ENCODE measurements at regions not wholly inside any gene's neighbourhood (a gene's known extent, or its start where the extent isn't known, plus 50 kb on each side); places are given as distances from the start of the nearest gene placed in this dataset.

DNA sequence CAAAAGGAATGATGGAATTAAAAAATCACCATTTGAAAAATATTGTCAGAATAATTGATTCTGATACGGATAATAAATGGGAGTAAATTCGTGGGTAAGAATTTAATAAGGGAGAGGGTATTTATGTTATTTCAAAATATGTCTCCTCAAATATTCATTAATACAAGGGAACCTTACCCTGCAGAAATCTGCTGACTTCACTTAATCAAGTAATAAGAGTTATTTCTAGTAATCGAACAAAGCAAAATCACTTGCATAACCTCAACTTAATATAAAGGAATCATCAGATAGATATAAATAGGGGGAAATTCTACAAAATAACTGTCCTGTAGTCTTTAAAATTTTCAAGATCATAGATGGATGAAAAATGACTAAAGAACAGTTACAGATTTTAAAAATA is 1164.7 kb upstream of the GJE1 start:
- peaks cover 19% of the 10 kb centered on the region for H3K9me3 Mint-ChIP-seq
- peaks cover 22% of the 10 kb centered on the region for H3K4me1 Mint-ChIP-seq (ENCODE audit: low read depth)
- peaks cover 21% of the 10 kb centered on the region for H3K36me3 Mint-ChIP-seq (ENCODE audit: low read depth)
- TF ChIP-seq, protein P1, sequence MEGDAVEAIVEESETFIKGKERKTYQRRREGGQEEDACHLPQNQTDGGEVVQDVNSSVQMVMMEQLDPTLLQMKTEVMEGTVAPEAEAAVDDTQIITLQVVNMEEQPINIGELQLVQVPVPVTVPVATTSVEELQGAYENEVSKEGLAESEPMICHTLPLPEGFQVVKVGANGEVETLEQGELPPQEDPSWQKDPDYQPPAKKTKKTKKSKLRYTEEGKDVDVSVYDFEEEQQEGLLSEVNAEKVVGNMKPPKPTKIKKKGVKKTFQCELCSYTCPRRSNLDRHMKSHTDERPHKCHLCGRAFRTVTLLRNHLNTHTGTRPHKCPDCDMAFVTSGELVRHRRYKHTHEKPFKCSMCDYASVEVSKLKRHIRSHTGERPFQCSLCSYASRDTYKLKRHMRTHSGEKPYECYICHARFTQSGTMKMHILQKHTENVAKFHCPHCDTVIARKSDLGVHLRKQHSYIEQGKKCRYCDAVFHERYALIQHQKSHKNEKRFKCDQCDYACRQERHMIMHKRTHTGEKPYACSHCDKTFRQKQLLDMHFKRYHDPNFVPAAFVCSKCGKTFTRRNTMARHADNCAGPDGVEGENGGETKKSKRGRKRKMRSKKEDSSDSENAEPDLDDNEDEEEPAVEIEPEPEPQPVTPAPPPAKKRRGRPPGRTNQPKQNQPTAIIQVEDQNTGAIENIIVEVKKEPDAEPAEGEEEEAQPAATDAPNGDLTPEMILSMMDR (IDR thresholded peaks at IDR 0.05): no peak
- H3K27me3 Mint-ChIP-seq (ENCODE audit: insufficient read depth): no peaks in the 10 kb centered on the region
- no peak overlapping the region for H3K27ac Mint-ChIP-seq
- no peak for DNase-seq
- H3K4me3 Mint-ChIP-seq: no peak overlapping the region

DNA sequence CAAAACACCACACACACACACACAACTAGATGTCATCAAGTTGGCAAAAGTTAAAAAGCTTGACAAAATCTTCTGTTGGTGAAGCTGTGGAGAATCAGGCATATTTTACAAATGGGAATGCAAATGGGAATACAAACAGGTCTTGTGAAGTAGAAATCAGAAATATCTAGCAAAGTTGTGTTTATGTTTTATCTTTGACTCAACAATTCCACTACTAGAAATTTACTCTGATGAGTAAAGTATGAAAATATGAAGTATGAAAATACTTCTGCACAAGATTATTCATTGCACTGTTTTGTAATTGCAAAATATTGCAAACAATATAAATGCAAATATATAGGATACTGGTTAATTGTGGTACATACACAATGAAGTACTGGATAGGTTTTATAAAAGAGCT is 1166.0 kb upstream of the GJE1 start:
- H3K4me1 Mint-ChIP-seq (ENCODE audit: low read depth): peaks cover 22% of the 10 kb centered on the region

DNA sequence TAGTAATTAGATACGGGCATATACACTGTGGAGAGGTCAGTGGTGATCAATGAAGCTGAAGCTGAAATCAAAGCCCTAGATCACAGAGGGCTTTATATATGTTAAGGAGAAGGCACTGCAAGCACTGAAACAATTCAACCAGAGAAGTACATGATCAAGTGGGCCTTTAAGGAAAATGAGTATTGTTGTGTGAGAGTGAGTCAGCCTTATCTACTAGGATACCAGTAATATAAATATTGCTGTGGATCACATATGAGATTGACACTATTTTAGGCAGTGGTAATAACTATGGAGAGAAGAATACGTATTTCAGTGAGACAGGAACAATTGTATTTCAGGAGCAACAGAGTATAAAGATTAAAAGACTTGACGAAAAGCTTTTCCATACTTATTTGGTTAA is 1172.2 kb upstream of the GJE1 start:
- TF ChIP-seq, protein P1 (IDR thresholded peaks at IDR 0.05): no peak
- no peak for DNase-seq
- Mint-ChIP-seq H3K9me3 (no peaks in the 10 kb centered on the region), H3K27me3 (ENCODE audit: insufficient read depth) (no peaks in the 10 kb centered on the region), H3K27ac (no peak overlapping the region), H3K4me3 (no peak overlapping the region), H3K4me1 (ENCODE audit: low read depth) (peaks cover 24% of the 10 kb centered on the region), H3K36me3 (ENCODE audit: low read depth) (no peaks in the 10 kb centered on the region)

More for the DNA sequence above, 1166.0 kb upstream of the GJE1 start:
- peaks cover 7% of the 10 kb centered on the region for H3K36me3 Mint-ChIP-seq (ENCODE audit: low read depth)
- TF ChIP-seq, protein P1 (IDR thresholded peaks at IDR 0.05): no peak
- DNase-seq: no peak
- no peak overlapping the region for H3K27ac Mint-ChIP-seq
- no peaks in the 10 kb centered on the region for H3K27me3 Mint-ChIP-seq (ENCODE audit: insufficient read depth)
- H3K4me3 Mint-ChIP-seq: no peak overlapping the region
- peaks cover 5% of the 10 kb centered on the region for H3K9me3 Mint-ChIP-seq

DNA sequence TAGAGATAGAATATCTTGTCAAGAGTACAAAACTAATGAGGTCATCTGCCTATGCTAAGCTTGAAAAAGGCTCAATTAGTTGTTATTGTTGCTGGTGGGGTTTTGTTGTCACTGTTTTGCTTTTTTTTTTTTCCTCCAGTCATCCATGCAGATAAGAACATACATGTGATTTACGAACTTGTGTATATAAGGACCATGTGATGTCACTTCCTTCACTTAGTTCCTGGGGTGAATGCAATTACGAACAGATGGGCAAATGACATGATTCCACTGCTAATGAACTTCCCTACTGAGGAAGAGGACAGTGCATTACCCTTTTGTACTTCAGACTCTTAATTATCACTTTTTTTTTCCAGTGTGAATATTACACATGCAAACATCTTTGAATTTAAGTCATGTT is 1175.3 kb upstream of the GJE1 start:
- Mint-ChIP-seq H3K9me3 (no peaks in the 10 kb centered on the region), H3K4me1 (ENCODE audit: low read depth) (peaks cover 24% of the 10 kb centered on the region), H3K27ac (no peak overlapping the region; the same call in 1 of the 2 replicates), H3K4me3 (no peak overlapping the region), H3K27me3 (ENCODE audit: insufficient read depth) (no peaks in the 10 kb centered on the region), H3K36me3 (ENCODE audit: low read depth) (0 out of 2 replicates have a peak, but pooled peaks cover 5% of the 10 kb centered on the region)
- DNase-seq: no peak
- TF ChIP-seq, protein P1 (IDR thresholded peaks at IDR 0.05): no peak

- H3K27ac Mint-ChIP-seq: no peak overlapping the region; the same call in 1 of the 2 replicates
Observed at GRCh38 chr6:140956571-140957369, 1176.0 kb upstream of the GJE1 start.

More at GRCh38 chr6:140956571-140957369, 1176.0 kb upstream of the GJE1 start:
- H3K9me3 Mint-ChIP-seq: no peaks in the 10 kb centered on the region
- no peaks in the 10 kb centered on the region for H3K27me3 Mint-ChIP-seq (ENCODE audit: insufficient read depth)
- peak; percentile 52 for DNase-seq
- peak overlapping the region; percentile 52; the same call in 1 of the 2 replicates for H3K4me3 Mint-ChIP-seq
- TF ChIP-seq, protein P1 (IDR thresholded peaks at IDR 0.05): no peak
- peaks cover 24% of the 10 kb centered on the region for H3K4me1 Mint-ChIP-seq (ENCODE audit: low read depth)
- 0 out of 2 replicates have a peak, but pooled peaks cover 5% of the 10 kb centered on the region for H3K36me3 Mint-ChIP-seq (ENCODE audit: low read depth)

Data from HFFc6 (cell line).